Activated CD8-positive, alpha-beta memory T cell treated with anti-CD3 and anti-CD28 coated beads, Interleukin-2, amount 50 U/mL, for 48 hours (primary cell): ENCODE measurements at regions not wholly inside any gene's neighbourhood (a gene's known extent, or its start where the extent isn't known, plus 50 kb on each side); places are given as distances from the start of the nearest gene placed in this dataset.

Source experiments
- DNase-seq: peaks from one replicate; pipeline ENCODE4 v3.0.0-alpha.2; 2020

- DNase-seq: no peak
These were observed 203.7 kb downstream of the OTOR start for GRCh38 chr20:16951876-16952275.

- no peak for DNase-seq
These were observed 204.8 kb downstream of the OTOR start for GRCh38 chr20:16952965-16953364.

GRCh38 chr20:16953858-16954257 lies 205.7 kb downstream of the OTOR start:
- DNase-seq: no peak

- DNase-seq: no peak
These were observed 207.3 kb downstream of the OTOR start for GRCh38 chr20:16955462-16955861.

GRCh38 chr20:16955971-16956370 lies 207.8 kb downstream of the OTOR start:
- no peak for DNase-seq

- DNase-seq: no peak
These were observed 217.2 kb downstream of the OTOR start for GRCh38 chr20:16965401-16965800.

GRCh38 chr20:16966276-16966880 lies 218.2 kb downstream of the OTOR start:
- DNase-seq: no peak

- no peak for DNase-seq
These were observed 219.9 kb downstream of the OTOR start for GRCh38 chr20:16968099-16968498.

- no peak for DNase-seq
These were observed 222.6 kb downstream of the OTOR start for GRCh38 chr20:16970776-16971175.

GRCh38 chr20:16974080-16974854 lies 226.1 kb downstream of the OTOR start:
- no peak for DNase-seq

- no peak for DNase-seq
These were observed 226.7 kb downstream of the OTOR start for GRCh38 chr20:16974855-16975162.

GRCh38 chr20:16975682-16976081 lies 227.5 kb downstream of the OTOR start:
- DNase-seq: no peak

GRCh38 chr20:16978497-16978896 lies 230.3 kb downstream of the OTOR start:
- no peak for DNase-seq

- DNase-seq: no peak
These were observed 234.1 kb downstream of the OTOR start for GRCh38 chr20:16982091-16982726.

GRCh38 chr20:16984481-16984880 lies 236.3 kb downstream of the OTOR start:
- DNase-seq: no peak

GRCh38 chr20:17003170-17003870 lies 223.5 kb upstream of the PCSK2 start:
- no peak for DNase-seq

GRCh38 chr20:17010181-17010580 lies 216.7 kb upstream of the PCSK2 start:
- DNase-seq: no peak

- no peak for DNase-seq
These were observed 214.2 kb upstream of the PCSK2 start for GRCh38 chr20:17012546-17013226.

GRCh38 chr20:17014217-17014616 lies 212.6 kb upstream of the PCSK2 start:
- no peak for DNase-seq

- DNase-seq: no peak
These were observed 212.0 kb upstream of the PCSK2 start for GRCh38 chr20:17014756-17015366.

GRCh38 chr20:17017232-17017631 lies 209.6 kb upstream of the PCSK2 start:
- DNase-seq: no peak

- DNase-seq: no peak
These were observed 205.4 kb upstream of the PCSK2 start for GRCh38 chr20:17021481-17021880.

GRCh38 chr20:17023036-17023435 lies 203.8 kb upstream of the PCSK2 start:
- DNase-seq: no peak
